ENCODE measurements at regions not wholly inside any gene's neighbourhood (a gene's known extent, or its start where the extent isn't known, plus 50 kb on each side); places are given as distances from the start of the nearest gene placed in this dataset.

GRCh38 chr11:29023761-29024160 is 915.6 kb downstream of the METTL15 start:
- TF ChIP-seq CTCF (IDR thresholded peaks at IDR 0.05; ENCODE audit: unreplicated experiment): no peak
- no TSS peak for BruUV-seq (replicated peaks)
- no peaks in the 10 kb centered on the region for H3K36me3 Mint-ChIP-seq (ENCODE audit: insufficient read depth, unreplicated experiment)
- intact Hi-C loops (cut with micrococcal nuclease; ENCODE audit: unreplicated experiment): loop anchor here (5.0 kb wide), 2 partner anchors 134 to 266 kb away; no protein-coding TSS in a partner anchor
- H3K4me1 Mint-ChIP-seq (ENCODE audit: low read depth, unreplicated experiment): peaks cover 33% of the 10 kb centered on the region
- H3K9me3 Mint-ChIP-seq (ENCODE audit: low read depth, unreplicated experiment): peaks cover 6% of the 10 kb centered on the region
- H3K27me3 Mint-ChIP-seq (ENCODE audit: unreplicated experiment): no peaks in the 10 kb centered on the region
- no peak overlapping the region for H3K27ac Mint-ChIP-seq (ENCODE audit: unreplicated experiment)
- H3K4me3 Mint-ChIP-seq (ENCODE audit: low read depth, unreplicated experiment): no peak overlapping the region
- CTCF ChIA-PET: no interaction called here
- no peak for DNase-seq

- no peak for TF ChIP-seq CTCF (IDR thresholded peaks at IDR 0.05; ENCODE audit: unreplicated experiment)
- H3K4me3 Mint-ChIP-seq (ENCODE audit: low read depth, unreplicated experiment): no peak overlapping the region
- no peaks in the 10 kb centered on the region for H3K9me3 Mint-ChIP-seq (ENCODE audit: low read depth, unreplicated experiment)
- DNase-seq: no peak
- CTCF ChIA-PET: no interaction called here
- intact Hi-C loops (cut with micrococcal nuclease; ENCODE audit: unreplicated experiment): loop anchor here (5.0 kb wide), 2 partner anchors 135 to 265 kb away; no protein-coding TSS in a partner anchor
- BruUV-seq (replicated peaks): no TSS peak
- no peaks in the 10 kb centered on the region for H3K36me3 Mint-ChIP-seq (ENCODE audit: insufficient read depth, unreplicated experiment)
- no peaks in the 10 kb centered on the region for H3K27me3 Mint-ChIP-seq (ENCODE audit: unreplicated experiment)
- H3K27ac Mint-ChIP-seq (ENCODE audit: unreplicated experiment): no peak overlapping the region
- H3K4me1 Mint-ChIP-seq (ENCODE audit: low read depth, unreplicated experiment): peaks cover 37% of the 10 kb centered on the region
Observed at GRCh38 chr11:29022676-29023075, 914.5 kb downstream of the METTL15 start.

GRCh38 chr11:29019960-29020683 is 911.9 kb downstream of the METTL15 start:
- TF ChIP-seq CTCF (IDR thresholded peaks at IDR 0.05; ENCODE audit: unreplicated experiment): peak; percentile 44
- Mint-ChIP-seq H3K9me3 (ENCODE audit: low read depth, unreplicated experiment) (no peaks in the 10 kb centered on the region), H3K27ac (ENCODE audit: unreplicated experiment) (peak overlapping the region; percentile 34), H3K4me1 (ENCODE audit: low read depth, unreplicated experiment) (peaks cover 37% of the 10 kb centered on the region), H3K4me3 (ENCODE audit: low read depth, unreplicated experiment) (no peak overlapping the region), H3K27me3 (ENCODE audit: unreplicated experiment) (no peaks in the 10 kb centered on the region), H3K36me3 (ENCODE audit: insufficient read depth, unreplicated experiment) (no peaks in the 10 kb centered on the region)
- BruUV-seq (replicated peaks): no TSS peak
- peak; percentile 38 for DNase-seq
- intact Hi-C loops (cut with micrococcal nuclease; ENCODE audit: unreplicated experiment): loop anchor here (2.0 to 5.0 kb wide), 5 partner anchors 137 to 317 kb away; no protein-coding TSS in a partner anchor
- CTCF ChIA-PET: interaction anchor here (0.8 to 2.2 kb wide), 13 partner anchors 9 to 1321 kb away, joined by 3 to 11 read pairs (median 3); partner anchors contain the start of genes KIF18A and METTL15

- CTCF ChIA-PET: interaction anchor here (1.0 to 2.2 kb wide), 2 partner anchors 141 to 182 kb away, joined by 3 to 8 read pairs; no protein-coding TSS in a partner anchor
- Mint-ChIP-seq H3K27me3 (ENCODE audit: unreplicated experiment) (no peaks in the 10 kb centered on the region), H3K36me3 (ENCODE audit: insufficient read depth, unreplicated experiment) (no peaks in the 10 kb centered on the region), H3K4me3 (ENCODE audit: low read depth, unreplicated experiment) (no peak overlapping the region), H3K9me3 (ENCODE audit: low read depth, unreplicated experiment) (no peaks in the 10 kb centered on the region), H3K4me1 (ENCODE audit: low read depth, unreplicated experiment) (peaks cover 37% of the 10 kb centered on the region), H3K27ac (ENCODE audit: unreplicated experiment) (peak overlapping the region; percentile 18)
- intact Hi-C loops (cut with micrococcal nuclease; ENCODE audit: unreplicated experiment): loop anchor here (2.0 to 5.0 kb wide), 3 partner anchors 182 to 316 kb away; no protein-coding TSS in a partner anchor
- no peak for DNase-seq
- no TSS peak for BruUV-seq (replicated peaks)
- TF ChIP-seq CTCF (IDR thresholded peaks at IDR 0.05; ENCODE audit: unreplicated experiment): no peak
Observed at GRCh38 chr11:29018631-29019030, 910.4 kb downstream of the METTL15 start.

Data from Calu3 (cell line).